ENCODE measurements at regions not wholly inside any gene's neighbourhood (a gene's known extent, or its start where the extent isn't known, plus 50 kb on each side); places are given as distances from the start of the nearest gene placed in this dataset.
"Not testable (repeated sequence)": the region's sequence is repeated elsewhere in the genome, so short reads cannot be mapped to it uniquely, and the experiment has no call there.

- Mint-ChIP-seq H3K36me3 (ENCODE audit: low read depth, unreplicated experiment) (no peaks in the 10 kb centered on the region), H3K27ac (ENCODE audit: unreplicated experiment) (no peak overlapping the region), H3K27me3 (ENCODE audit: low read depth, unreplicated experiment) (peaks cover 1% of the 10 kb centered on the region), H3K4me3 (ENCODE audit: unreplicated experiment) (no peak overlapping the region), H3K4me1 (ENCODE audit: low read depth, unreplicated experiment) (no peaks in the 10 kb centered on the region), H3K9me3 (ENCODE audit: unreplicated experiment) (no peaks in the 10 kb centered on the region)
- H3K36me3 ChIP-seq (ENCODE audit: insufficient read depth, low read length), result no peaks in the 10 kb centered on the region
- no peak for TF ChIP-seq EZH2 (IDR thresholded peaks at IDR 0.05; ENCODE audit: insufficient read depth, low read length)
- TF ChIP-seq CTCF (IDR thresholded peaks at IDR 0.05; ENCODE audit: insufficient read depth, low read depth, low read length), result no peak
- DNase-seq (ENCODE audit: low read depth) (no peak), FAIRE-seq (no peak)
- H4K20me1 ChIP-seq (ENCODE audit: insufficient read depth, low read length), result no peaks in the 10 kb centered on the region
- H3K4me3 ChIP-seq (ENCODE audit: insufficient read depth, low read depth, low read length), result no peak overlapping the region
- no peak overlapping the region for H3K4me2 ChIP-seq (ENCODE audit: low read length)
- H3K9ac ChIP-seq (ENCODE audit: low read length), result no peak overlapping the region
- H2AFZ ChIP-seq (ENCODE audit: low read depth, low read length), result no peak overlapping the region
- no peaks in the 10 kb centered on the region for H3K79me2 ChIP-seq (ENCODE audit: insufficient read depth, low read length)
- H3K27me3 ChIP-seq (ENCODE audit: insufficient read depth, low read length), result no peaks in the 10 kb centered on the region
- no peak overlapping the region for H3K27ac ChIP-seq (ENCODE audit: low read depth, low read length)
- H3K9me3 ChIP-seq (ENCODE audit: insufficient read depth, low read depth, low read length), result no peaks in the 10 kb centered on the region
- no peaks in the 10 kb centered on the region for H3K4me1 ChIP-seq (ENCODE audit: insufficient read depth, low read length)
These were observed 75.4 kb upstream of the ATP1A1 start for GRCh38 chr1:116297495-116298212.

DNA sequence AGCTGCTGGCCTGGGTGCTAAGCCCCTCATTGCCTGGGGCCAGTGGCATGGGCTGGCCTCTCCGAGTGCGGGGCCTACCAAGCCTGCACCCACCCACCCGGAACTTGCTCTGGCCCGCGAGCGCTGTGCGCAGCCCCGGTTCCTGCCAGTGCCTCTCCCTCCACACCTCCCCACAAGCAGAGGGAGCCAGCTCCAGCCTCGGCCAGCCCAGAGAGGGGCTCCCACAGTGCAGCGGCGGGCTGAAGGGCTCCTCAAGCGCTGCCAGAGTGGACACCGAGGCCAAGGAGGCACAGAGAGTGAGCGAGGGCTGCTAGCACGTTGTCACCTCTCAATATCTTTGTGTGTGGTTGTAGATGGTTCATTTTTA, 74.8 kb upstream of the ATP1A1 start:
- not testable (repeated sequence) for H3K27ac Mint-ChIP-seq (ENCODE audit: unreplicated experiment); H3K4me2 ChIP-seq (ENCODE audit: low read length); H3K4me3 Mint-ChIP-seq (ENCODE audit: unreplicated experiment); H3K9ac ChIP-seq (ENCODE audit: low read length); FAIRE-seq; H3K4me1 ChIP-seq (ENCODE audit: insufficient read depth, low read length); H3K27me3 Mint-ChIP-seq (ENCODE audit: low read depth, unreplicated experiment); DNase-seq (ENCODE audit: low read depth); H2AFZ ChIP-seq (ENCODE audit: low read depth, low read length); H3K4me3 ChIP-seq (ENCODE audit: insufficient read depth, low read depth, low read length); H3K79me2 ChIP-seq (ENCODE audit: insufficient read depth, low read length); H3K27me3 ChIP-seq (ENCODE audit: insufficient read depth, low read length); H3K4me1 Mint-ChIP-seq (ENCODE audit: low read depth, unreplicated experiment); H3K36me3 Mint-ChIP-seq (ENCODE audit: low read depth, unreplicated experiment); H3K9me3 Mint-ChIP-seq (ENCODE audit: unreplicated experiment); H3K27ac ChIP-seq (ENCODE audit: low read depth, low read length); H3K36me3 ChIP-seq (ENCODE audit: insufficient read depth, low read length); H4K20me1 ChIP-seq (ENCODE audit: insufficient read depth, low read length); H3K9me3 ChIP-seq (ENCODE audit: insufficient read depth, low read depth, low read length)

DNA sequence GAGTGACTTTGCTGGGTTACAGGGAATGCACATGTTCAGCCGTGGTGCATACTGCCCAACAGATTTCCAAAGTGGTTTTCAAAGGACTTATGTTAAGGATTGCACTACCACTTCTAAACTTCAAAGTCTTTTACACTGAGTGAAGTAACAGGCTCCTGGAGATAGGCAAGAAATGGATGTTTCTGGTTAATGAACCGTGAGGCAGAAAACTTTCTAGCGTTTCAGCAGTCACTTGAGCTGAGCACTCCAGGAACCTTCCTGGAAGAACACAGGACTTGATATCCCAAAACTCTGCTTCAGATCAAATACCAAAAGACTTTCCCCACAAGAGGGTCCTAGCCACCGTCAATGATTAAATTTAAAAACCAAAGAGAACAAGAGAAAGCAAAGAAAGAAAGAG, 74.3 kb upstream of the ATP1A1 start:
- Histone ChIP-seq H3K36me3 (ENCODE audit: insufficient read depth, low read length) (no peaks in the 10 kb centered on the region), H3K27me3 (ENCODE audit: insufficient read depth, low read length) (no peaks in the 10 kb centered on the region), H3K79me2 (ENCODE audit: insufficient read depth, low read length) (no peaks in the 10 kb centered on the region), H3K4me3 (ENCODE audit: insufficient read depth, low read depth, low read length) (no peak overlapping the region), H3K27ac (ENCODE audit: low read depth, low read length) (no peak overlapping the region), H4K20me1 (ENCODE audit: insufficient read depth, low read length) (no peaks in the 10 kb centered on the region), H3K9me3 (ENCODE audit: insufficient read depth, low read depth, low read length) (no peaks in the 10 kb centered on the region), H3K9ac (ENCODE audit: low read length) (no peak overlapping the region), H2AFZ (ENCODE audit: low read depth, low read length) (no peak overlapping the region), H3K4me2 (ENCODE audit: low read length) (no peak overlapping the region), H3K4me1 (ENCODE audit: insufficient read depth, low read length) (no peaks in the 10 kb centered on the region)
- H3K4me1 Mint-ChIP-seq (ENCODE audit: low read depth, unreplicated experiment), result no peaks in the 10 kb centered on the region
- no peak for FAIRE-seq
- no peaks in the 10 kb centered on the region for H3K36me3 Mint-ChIP-seq (ENCODE audit: low read depth, unreplicated experiment)
- peaks cover 1% of the 10 kb centered on the region for H3K27me3 Mint-ChIP-seq (ENCODE audit: low read depth, unreplicated experiment)
- H3K27ac Mint-ChIP-seq (ENCODE audit: unreplicated experiment), result no peak overlapping the region
- H3K4me3 Mint-ChIP-seq (ENCODE audit: unreplicated experiment), result no peak overlapping the region
- no peak for TF ChIP-seq EZH2 (IDR thresholded peaks at IDR 0.05; ENCODE audit: insufficient read depth, low read length)
- TF ChIP-seq CTCF (IDR thresholded peaks at IDR 0.05; ENCODE audit: insufficient read depth, low read depth, low read length), result no peak
- no peak for DNase-seq (ENCODE audit: low read depth)
- no peaks in the 10 kb centered on the region for H3K9me3 Mint-ChIP-seq (ENCODE audit: unreplicated experiment)
